ENCODE measurements at regions not wholly inside any gene's neighbourhood (a gene's known extent, or its start where the extent isn't known, plus 50 kb on each side); places are given as distances from the start of the nearest gene placed in this dataset.

DNA sequence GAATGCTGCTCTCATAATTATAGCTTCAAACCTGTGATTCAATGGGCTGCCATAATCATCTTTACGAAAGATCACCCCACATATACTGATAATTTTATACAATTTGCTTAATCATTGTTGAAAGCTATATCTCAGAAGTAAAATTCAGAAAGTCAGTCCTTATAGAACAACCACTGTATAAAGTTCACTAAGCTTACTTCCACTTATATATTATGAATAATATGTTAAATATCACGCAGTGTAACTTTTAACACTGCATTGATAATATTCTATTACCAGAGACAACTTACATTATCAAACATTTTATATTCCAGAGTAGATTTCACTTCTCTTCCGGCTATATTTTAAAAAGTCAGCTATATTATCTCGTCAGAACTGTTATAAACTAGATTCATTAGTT lies 550.1 kb upstream of the PCDH20 start (continued):
- TF ChIP-seq, protein P1, sequence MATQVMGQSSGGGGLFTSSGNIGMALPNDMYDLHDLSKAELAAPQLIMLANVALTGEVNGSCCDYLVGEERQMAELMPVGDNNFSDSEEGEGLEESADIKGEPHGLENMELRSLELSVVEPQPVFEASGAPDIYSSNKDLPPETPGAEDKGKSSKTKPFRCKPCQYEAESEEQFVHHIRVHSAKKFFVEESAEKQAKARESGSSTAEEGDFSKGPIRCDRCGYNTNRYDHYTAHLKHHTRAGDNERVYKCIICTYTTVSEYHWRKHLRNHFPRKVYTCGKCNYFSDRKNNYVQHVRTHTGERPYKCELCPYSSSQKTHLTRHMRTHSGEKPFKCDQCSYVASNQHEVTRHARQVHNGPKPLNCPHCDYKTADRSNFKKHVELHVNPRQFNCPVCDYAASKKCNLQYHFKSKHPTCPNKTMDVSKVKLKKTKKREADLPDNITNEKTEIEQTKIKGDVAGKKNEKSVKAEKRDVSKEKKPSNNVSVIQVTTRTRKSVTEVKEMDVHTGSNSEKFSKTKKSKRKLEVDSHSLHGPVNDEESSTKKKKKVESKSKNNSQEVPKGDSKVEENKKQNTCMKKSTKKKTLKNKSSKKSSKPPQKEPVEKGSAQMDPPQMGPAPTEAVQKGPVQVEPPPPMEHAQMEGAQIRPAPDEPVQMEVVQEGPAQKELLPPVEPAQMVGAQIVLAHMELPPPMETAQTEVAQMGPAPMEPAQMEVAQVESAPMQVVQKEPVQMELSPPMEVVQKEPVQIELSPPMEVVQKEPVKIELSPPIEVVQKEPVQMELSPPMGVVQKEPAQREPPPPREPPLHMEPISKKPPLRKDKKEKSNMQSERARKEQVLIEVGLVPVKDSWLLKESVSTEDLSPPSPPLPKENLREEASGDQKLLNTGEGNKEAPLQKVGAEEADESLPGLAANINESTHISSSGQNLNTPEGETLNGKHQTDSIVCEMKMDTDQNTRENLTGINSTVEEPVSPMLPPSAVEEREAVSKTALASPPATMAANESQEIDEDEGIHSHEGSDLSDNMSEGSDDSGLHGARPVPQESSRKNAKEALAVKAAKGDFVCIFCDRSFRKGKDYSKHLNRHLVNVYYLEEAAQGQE (IDR thresholded peaks at IDR 0.05; ENCODE audit: unreplicated experiment) = no peak
- no peak for TF ChIP-seq EZH2phosphoT487 (IDR thresholded peaks at IDR 0.05; ENCODE audit: unreplicated experiment)
- TF ChIP-seq NANOG (IDR thresholded peaks at IDR 0.05; ENCODE audit: borderline replicate concordance) = no peak
- TF ChIP-seq, protein P2, sequence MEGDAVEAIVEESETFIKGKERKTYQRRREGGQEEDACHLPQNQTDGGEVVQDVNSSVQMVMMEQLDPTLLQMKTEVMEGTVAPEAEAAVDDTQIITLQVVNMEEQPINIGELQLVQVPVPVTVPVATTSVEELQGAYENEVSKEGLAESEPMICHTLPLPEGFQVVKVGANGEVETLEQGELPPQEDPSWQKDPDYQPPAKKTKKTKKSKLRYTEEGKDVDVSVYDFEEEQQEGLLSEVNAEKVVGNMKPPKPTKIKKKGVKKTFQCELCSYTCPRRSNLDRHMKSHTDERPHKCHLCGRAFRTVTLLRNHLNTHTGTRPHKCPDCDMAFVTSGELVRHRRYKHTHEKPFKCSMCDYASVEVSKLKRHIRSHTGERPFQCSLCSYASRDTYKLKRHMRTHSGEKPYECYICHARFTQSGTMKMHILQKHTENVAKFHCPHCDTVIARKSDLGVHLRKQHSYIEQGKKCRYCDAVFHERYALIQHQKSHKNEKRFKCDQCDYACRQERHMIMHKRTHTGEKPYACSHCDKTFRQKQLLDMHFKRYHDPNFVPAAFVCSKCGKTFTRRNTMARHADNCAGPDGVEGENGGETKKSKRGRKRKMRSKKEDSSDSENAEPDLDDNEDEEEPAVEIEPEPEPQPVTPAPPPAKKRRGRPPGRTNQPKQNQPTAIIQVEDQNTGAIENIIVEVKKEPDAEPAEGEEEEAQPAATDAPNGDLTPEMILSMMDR (conservative IDR thresholded peaks at IDR 0.05; ENCODE audit: low read depth in 2 of 2) = no peak
- no peak for TF ChIP-seq EZH2 (IDR thresholded peaks at IDR 0.05; ENCODE audit: low read depth, unreplicated experiment)
- TF ChIP-seq, protein P3, sequence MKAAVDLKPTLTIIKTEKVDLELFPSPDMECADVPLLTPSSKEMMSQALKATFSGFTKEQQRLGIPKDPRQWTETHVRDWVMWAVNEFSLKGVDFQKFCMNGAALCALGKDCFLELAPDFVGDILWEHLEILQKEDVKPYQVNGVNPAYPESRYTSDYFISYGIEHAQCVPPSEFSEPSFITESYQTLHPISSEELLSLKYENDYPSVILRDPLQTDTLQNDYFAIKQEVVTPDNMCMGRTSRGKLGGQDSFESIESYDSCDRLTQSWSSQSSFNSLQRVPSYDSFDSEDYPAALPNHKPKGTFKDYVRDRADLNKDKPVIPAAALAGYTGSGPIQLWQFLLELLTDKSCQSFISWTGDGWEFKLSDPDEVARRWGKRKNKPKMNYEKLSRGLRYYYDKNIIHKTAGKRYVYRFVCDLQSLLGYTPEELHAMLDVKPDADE (IDR thresholded peaks at IDR 0.05) = no peak
- no peak for TF ChIP-seq POLR2AphosphoS5 (IDR thresholded peaks at IDR 0.05; ENCODE audit: low read depth)
- no peak for TF ChIP-seq ZNF331 (CRISPR knock-in tag; IDR thresholded peaks at IDR 0.05; ENCODE audit: low read depth)

DNA sequence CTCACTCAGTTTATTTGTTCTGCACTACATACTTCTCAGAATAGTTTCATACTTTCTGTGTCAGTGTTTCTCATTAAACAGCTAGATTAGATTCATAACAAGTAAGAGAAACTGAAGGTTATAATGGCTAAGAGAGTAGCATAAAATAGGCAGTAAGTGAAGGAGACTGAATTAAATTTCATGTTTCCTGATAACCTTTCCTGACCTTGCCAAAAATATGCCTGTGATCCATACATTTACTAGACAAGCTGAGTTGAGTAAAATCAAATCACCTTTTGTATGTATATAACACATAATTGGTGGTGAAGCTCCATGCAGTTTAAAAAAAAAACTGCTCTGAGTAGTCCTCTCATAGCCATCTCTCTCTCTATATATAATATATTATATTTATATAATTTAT lies 545.3 kb upstream of the PCDH20 start:
- Mint-ChIP-seq H3K27ac (no peak overlapping the region), H3K36me3 (ENCODE audit: low read depth) (no peaks in the 10 kb centered on the region), H3K4me1 (no peaks in the 10 kb centered on the region), H3K9me3 (no peaks in the 10 kb centered on the region), H3K27me3 (ENCODE audit: insufficient read depth, low read depth, poor library complexity) (no peaks in the 10 kb centered on the region), H3K4me3 (no peak overlapping the region)
- Histone ChIP-seq H2AFZ (no peak overlapping the region), H3K79me2 (replicated peaks; ENCODE audit: insufficient read depth) (no peaks in the 10 kb centered on the region), H3K4me2 (no peak overlapping the region), H4K20me1 (replicated peaks; ENCODE audit: insufficient read depth) (no peaks in the 10 kb centered on the region), H3K4me1 (ENCODE audit: insufficient read depth) (no peaks in the 10 kb centered on the region), H3K9me2 (ENCODE audit: insufficient read depth) (no peaks in the 10 kb centered on the region), H3K27me3 (ENCODE audit: insufficient read depth) (no peaks in the 10 kb centered on the region), H3F3A (replicated peaks; ENCODE audit: low read depth) (no peaks in the 10 kb centered on the region), H3K27ac (ENCODE audit: low read depth) (no peak overlapping the region), H3K4me3 (no peak overlapping the region), H3K36me3 (ENCODE audit: insufficient read depth) (no peaks in the 10 kb centered on the region)
- no peak for ATAC-seq
- DNase-seq (ENCODE audit: low spot score) = no peak
- TF ChIP-seq, protein P1 (IDR thresholded peaks at IDR 0.05; ENCODE audit: unreplicated experiment) = no peak
- TF ChIP-seq, protein P3 (IDR thresholded peaks at IDR 0.05) = no peak
- TF ChIP-seq, protein P2 (conservative IDR thresholded peaks at IDR 0.05; ENCODE audit: low read depth in 2 of 2) = no peak
- TF ChIP-seq ZNF114 (CRISPR knock-in tag; IDR thresholded peaks at IDR 0.05) = no peak
- no peak for TF ChIP-seq CREB1 (CRISPR knock-in tag; IDR thresholded peaks at IDR 0.05; ENCODE audit: low read depth)
- no peak for TF ChIP-seq ZNF331 (CRISPR knock-in tag; IDR thresholded peaks at IDR 0.05; ENCODE audit: low read depth)
- no peak for TF ChIP-seq STAT1 (IDR thresholded peaks at IDR 0.05; ENCODE audit: unreplicated experiment)

Data from GM23338 (cell line).